Sigmoid colon (tissue), 4 donors: ENCODE measurements at regions not wholly inside any gene's neighbourhood (a gene's known extent, or its start where the extent isn't known, plus 50 kb on each side); places are given as distances from the start of the nearest gene placed in this dataset.

Experiments used
- POLR2AphosphoS5 ChIP-seq, 4 donors: sonication (generic); formaldehyde crosslinking; IDR thresholded peaks; one replicate each; pipeline ENCODE4 v1.6.1; 2017; ENCODE audit warnings: antibody characterized with exemption in 4 of 4
- TF ChIP-seq, protein P1 (sequence below), 4 experiments: fragments of 450-650 bp in 3 of 4; fragments of 200-600 bp in 1 of 4; IDR thresholded peaks; one replicate each; pipeline ENCODE4 v1.5.1; 2016 to 2019; ENCODE audit warnings: antibody characterized with exemption in 4 of 4, mild to moderate bottlenecking in 3 of 4, moderate library complexity in 2 of 4

DNA sequence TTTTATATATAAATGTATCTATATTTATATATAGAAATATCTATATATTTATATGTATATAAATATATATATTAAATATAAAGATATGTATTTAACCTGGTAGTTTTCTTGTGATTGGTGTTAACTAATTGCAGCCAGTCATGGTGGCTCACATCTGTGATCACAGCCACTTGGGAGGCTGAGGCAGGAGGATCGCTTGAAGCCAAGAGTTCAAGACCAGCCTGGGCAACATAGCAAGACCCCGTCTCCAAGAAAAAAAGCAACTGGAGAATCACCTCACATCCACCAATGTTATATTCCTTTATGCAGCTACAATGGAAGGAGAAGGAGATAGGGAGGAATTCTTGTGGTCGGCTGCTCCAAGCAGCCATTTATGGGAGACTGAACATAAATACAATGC, 224.9 kb downstream of the BAMBI start:
- TF ChIP-seq POLR2AphosphoS5 (IDR thresholded peaks at IDR 0.05) = no peak
- TF ChIP-seq, protein P1, sequence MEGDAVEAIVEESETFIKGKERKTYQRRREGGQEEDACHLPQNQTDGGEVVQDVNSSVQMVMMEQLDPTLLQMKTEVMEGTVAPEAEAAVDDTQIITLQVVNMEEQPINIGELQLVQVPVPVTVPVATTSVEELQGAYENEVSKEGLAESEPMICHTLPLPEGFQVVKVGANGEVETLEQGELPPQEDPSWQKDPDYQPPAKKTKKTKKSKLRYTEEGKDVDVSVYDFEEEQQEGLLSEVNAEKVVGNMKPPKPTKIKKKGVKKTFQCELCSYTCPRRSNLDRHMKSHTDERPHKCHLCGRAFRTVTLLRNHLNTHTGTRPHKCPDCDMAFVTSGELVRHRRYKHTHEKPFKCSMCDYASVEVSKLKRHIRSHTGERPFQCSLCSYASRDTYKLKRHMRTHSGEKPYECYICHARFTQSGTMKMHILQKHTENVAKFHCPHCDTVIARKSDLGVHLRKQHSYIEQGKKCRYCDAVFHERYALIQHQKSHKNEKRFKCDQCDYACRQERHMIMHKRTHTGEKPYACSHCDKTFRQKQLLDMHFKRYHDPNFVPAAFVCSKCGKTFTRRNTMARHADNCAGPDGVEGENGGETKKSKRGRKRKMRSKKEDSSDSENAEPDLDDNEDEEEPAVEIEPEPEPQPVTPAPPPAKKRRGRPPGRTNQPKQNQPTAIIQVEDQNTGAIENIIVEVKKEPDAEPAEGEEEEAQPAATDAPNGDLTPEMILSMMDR (IDR thresholded peaks at IDR 0.05) = no peak
